GM23338 (cell line): ENCODE measurements at regions not wholly inside any gene's neighbourhood (a gene's known extent, or its start where the extent isn't known, plus 50 kb on each side); places are given as distances from the start of the nearest gene placed in this dataset.

Experiments
- ATAC-seq: fragments of 200-7000 bp; cut with Tn5 transposase; 3 replicates; pipeline ENCODE4 v1.9.1; 2020
- DNase-seq: peaks from one replicate; pipeline ENCODE4 v3.0.0-alpha.2; 2015; ENCODE audit warnings: low spot score
- H2AFZ ChIP-seq: fragments of 200-600 bp; sonication (generic); 2 replicates; pipeline ENCODE4 v1.8.0; 2016; ENCODE audit warnings: antibody characterized with exemption, mild to moderate bottlenecking, moderate library complexity
- H3F3A ChIP-seq: fragments of 200-600 bp; sonication (generic); replicated peaks from 2 replicates; pipeline ENCODE4 v1.8.0; 2017; ENCODE audit warnings: antibody characterized with exemption, mixed run types, low read depth
- H3K27ac ChIP-seq: fragments of 200-600 bp; sonication (generic); 2 replicates; pipeline ENCODE4 v1.6.1; 2016; ENCODE audit warnings: low read depth
- H3K27me3 ChIP-seq: fragments of 200-600 bp; sonication (generic); 2 replicates; pipeline ENCODE4 v1.8.0; 2016; ENCODE audit warnings: mild to moderate bottlenecking, mixed run types, moderate library complexity; ENCODE audit not compliant: insufficient read depth
- H3K36me3 ChIP-seq: fragments of 200-600 bp; sonication (generic); 2 replicates; pipeline ENCODE4 v1.8.0; 2016; ENCODE audit warnings: mild to moderate bottlenecking; ENCODE audit not compliant: insufficient read depth
- H3K4me1 ChIP-seq: fragments of 200-600 bp; sonication (generic); 2 replicates; pipeline ENCODE4 v1.8.0; 2016; ENCODE audit warnings: mild to moderate bottlenecking, moderate library complexity; ENCODE audit not compliant: insufficient read depth
- H3K4me2 ChIP-seq: fragments of 200-600 bp; sonication (generic); 2 replicates; pipeline ENCODE4 v1.7.1; 2017; ENCODE audit warnings: mixed run types
- H3K4me3 ChIP-seq: fragments of 200-600 bp; sonication (generic); 2 replicates; pipeline ENCODE4 v1.6.1; 2016; ENCODE audit warnings: mixed run types
- H3K79me2 ChIP-seq: fragments of 200-600 bp; sonication (generic); replicated peaks from 2 replicates; pipeline ENCODE4 v1.8.0; 2017; ENCODE audit warnings: mild to moderate bottlenecking; ENCODE audit not compliant: insufficient read depth
- H3K9me2 ChIP-seq: fragments of 200-600 bp; sonication (generic); 2 replicates; pipeline ENCODE4 v1.8.0; 2017; ENCODE audit not compliant: insufficient read depth
- H4K20me1 ChIP-seq: fragments of 200-600 bp; sonication (generic); replicated peaks from 2 replicates; pipeline ENCODE4 v1.8.0; 2017; ENCODE audit warnings: mild to moderate bottlenecking; ENCODE audit not compliant: insufficient read depth
- H3K27ac Mint-ChIP-seq: 2 replicates; pipeline ENCODE4 v1.8.0; 2020; ENCODE audit warnings: inconsistent platforms, mild to moderate bottlenecking, moderate library complexity, mixed read lengths
- H3K27me3 Mint-ChIP-seq: 3 replicates; pipeline ENCODE4 v1.8.0; 2022; ENCODE audit warnings: low read depth, mild to moderate bottlenecking, moderate library complexity, mixed read lengths, inconsistent platforms; ENCODE audit not compliant: insufficient read depth, poor library complexity
- H3K36me3 Mint-ChIP-seq: 3 replicates; pipeline ENCODE4 v1.8.0; 2021; ENCODE audit warnings: low read depth, mild to moderate bottlenecking, inconsistent platforms, moderate library complexity, mixed read lengths
- H3K4me1 Mint-ChIP-seq: 3 replicates; pipeline ENCODE4 v1.8.0; 2020; ENCODE audit warnings: mild to moderate bottlenecking, inconsistent platforms, mixed read lengths
- H3K4me3 Mint-ChIP-seq: 3 replicates; pipeline ENCODE4 v1.8.0; 2021; ENCODE audit warnings: moderate library complexity, mild to moderate bottlenecking, inconsistent platforms, mixed read lengths
- H3K9me3 Mint-ChIP-seq: 3 replicates; pipeline ENCODE4 v1.8.0; 2020; ENCODE audit warnings: moderate library complexity, mild to moderate bottlenecking, inconsistent platforms, mixed read lengths
- CREB1 ChIP-seq: fragments of 250-450 bp; sonication (Bioruptor Pico); IDR thresholded peaks from 2 replicates; pipeline ENCODE4 v1.5.0; 2020; ENCODE audit warnings: low read depth, mild to moderate bottlenecking, moderate library complexity
- CTCF ChIP-seq, 2 experiments: fragments of 200-600 bp in 1 of 2; sonication (generic) in 1 of 2; conservative IDR thresholded peaks; 2 replicates each; pipeline versions ENCODE4 v1.5.1 to v1.6.1; 2016 to 2017; ENCODE audit warnings: antibody characterized with exemption in 2 of 2, low read depth in 2 of 2, mild to moderate bottlenecking in 2 of 2, moderate library complexity in 1 of 2
- EZH2 ChIP-seq: fragments of 200-600 bp; sonication (generic); IDR thresholded peaks from one replicate; pipeline ENCODE4 v1.8.0; 2017; ENCODE audit warnings: antibody characterized with exemption, mild to moderate bottlenecking, low read depth; ENCODE audit not compliant: unreplicated experiment
- EZH2phosphoT487 ChIP-seq: fragments of 200-600 bp; sonication (generic); IDR thresholded peaks from one replicate; pipeline ENCODE4 v1.8.1; 2018; ENCODE audit warnings: antibody characterized with exemption; ENCODE audit not compliant: unreplicated experiment
- JUNB ChIP-seq: IDR thresholded peaks from one replicate; pipeline ENCODE4 v1.6.1; 2016; ENCODE audit warnings: antibody characterized with exemption; ENCODE audit not compliant: unreplicated experiment
- STAT1 ChIP-seq: IDR thresholded peaks from one replicate; pipeline ENCODE4 v1.6.1; 2016; ENCODE audit warnings: antibody characterized with exemption; ENCODE audit not compliant: unreplicated experiment
- ZNF114 ChIP-seq: fragments of 250-450 bp; sonication (Bioruptor Pico); IDR thresholded peaks from 2 replicates; pipeline ENCODE4 v1.5.0; 2020; ENCODE audit warnings: mild to moderate bottlenecking, moderate library complexity
- ZNF331 ChIP-seq: fragments of 250-450 bp; sonication (Bioruptor Pico); IDR thresholded peaks from 2 replicates; pipeline ENCODE4 v1.5.0; 2020; ENCODE audit warnings: low read depth, mild to moderate bottlenecking, moderate library complexity
- TF ChIP-seq, protein P1 (sequence below): IDR thresholded peaks from one replicate; pipeline ENCODE4 v1.6.1; 2018; ENCODE audit warnings: antibody characterized with exemption; ENCODE audit not compliant: unreplicated experiment
- TF ChIP-seq, protein P2 (sequence below): fragments of 250-450 bp; sonication (Bioruptor Pico); IDR thresholded peaks from 2 replicates; pipeline ENCODE4 v1.5.0; 2020; ENCODE audit warnings: mild to moderate bottlenecking, moderate library complexity
- TF ChIP-seq, protein P3 (sequence below): IDR thresholded peaks from 2 replicates; pipeline ENCODE4 v1.6.1; 2016; ENCODE audit warnings: antibody characterized with exemption

DNA sequence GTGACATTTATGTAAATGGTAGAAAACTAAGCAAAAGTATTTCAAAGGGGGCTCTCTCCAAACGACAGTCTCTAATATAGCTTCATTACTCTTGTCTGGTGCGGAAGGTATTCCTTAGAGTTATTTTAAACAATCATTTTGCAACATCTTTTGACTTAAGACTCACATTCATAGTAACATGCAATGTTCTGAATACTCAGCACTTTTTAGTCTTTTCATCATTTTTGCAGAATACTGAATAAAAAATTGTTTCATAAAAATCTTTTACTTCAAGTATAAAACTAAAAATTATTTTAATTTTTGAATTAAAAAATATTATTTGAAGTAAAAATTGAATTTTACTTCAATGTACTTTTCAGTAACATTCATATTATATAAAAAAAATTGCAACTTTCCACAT, 321.1 kb downstream of the PLK2 start (continued):
- TF ChIP-seq, protein P1, sequence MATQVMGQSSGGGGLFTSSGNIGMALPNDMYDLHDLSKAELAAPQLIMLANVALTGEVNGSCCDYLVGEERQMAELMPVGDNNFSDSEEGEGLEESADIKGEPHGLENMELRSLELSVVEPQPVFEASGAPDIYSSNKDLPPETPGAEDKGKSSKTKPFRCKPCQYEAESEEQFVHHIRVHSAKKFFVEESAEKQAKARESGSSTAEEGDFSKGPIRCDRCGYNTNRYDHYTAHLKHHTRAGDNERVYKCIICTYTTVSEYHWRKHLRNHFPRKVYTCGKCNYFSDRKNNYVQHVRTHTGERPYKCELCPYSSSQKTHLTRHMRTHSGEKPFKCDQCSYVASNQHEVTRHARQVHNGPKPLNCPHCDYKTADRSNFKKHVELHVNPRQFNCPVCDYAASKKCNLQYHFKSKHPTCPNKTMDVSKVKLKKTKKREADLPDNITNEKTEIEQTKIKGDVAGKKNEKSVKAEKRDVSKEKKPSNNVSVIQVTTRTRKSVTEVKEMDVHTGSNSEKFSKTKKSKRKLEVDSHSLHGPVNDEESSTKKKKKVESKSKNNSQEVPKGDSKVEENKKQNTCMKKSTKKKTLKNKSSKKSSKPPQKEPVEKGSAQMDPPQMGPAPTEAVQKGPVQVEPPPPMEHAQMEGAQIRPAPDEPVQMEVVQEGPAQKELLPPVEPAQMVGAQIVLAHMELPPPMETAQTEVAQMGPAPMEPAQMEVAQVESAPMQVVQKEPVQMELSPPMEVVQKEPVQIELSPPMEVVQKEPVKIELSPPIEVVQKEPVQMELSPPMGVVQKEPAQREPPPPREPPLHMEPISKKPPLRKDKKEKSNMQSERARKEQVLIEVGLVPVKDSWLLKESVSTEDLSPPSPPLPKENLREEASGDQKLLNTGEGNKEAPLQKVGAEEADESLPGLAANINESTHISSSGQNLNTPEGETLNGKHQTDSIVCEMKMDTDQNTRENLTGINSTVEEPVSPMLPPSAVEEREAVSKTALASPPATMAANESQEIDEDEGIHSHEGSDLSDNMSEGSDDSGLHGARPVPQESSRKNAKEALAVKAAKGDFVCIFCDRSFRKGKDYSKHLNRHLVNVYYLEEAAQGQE: no peak

DNA sequence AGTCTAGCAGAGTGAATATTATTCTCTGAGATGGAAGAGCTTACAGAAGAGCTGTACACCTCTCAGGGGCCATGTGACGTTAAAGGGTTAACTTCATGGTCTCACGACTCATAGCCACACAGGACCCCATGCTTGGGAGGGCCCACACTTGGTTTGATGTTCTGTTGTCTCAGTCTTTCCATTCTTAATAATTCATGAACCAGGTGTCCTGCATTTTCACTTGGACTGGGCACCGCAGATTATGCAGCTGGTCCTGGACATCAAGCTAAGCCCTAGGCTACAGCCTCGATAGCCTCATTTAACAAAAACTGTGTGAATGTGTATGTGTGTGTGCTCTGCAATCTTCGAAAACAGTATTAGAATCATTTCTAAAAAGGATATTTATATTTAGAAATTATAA, 323.5 kb downstream of the PLK2 start:
- no peaks in the 10 kb centered on the region for H3F3A ChIP-seq
- peaks cover 4% of the 10 kb centered on the region for H3K27me3 Mint-ChIP-seq
- H3K9me3 Mint-ChIP-seq: no peaks in the 10 kb centered on the region
- TF ChIP-seq ZNF331: no peak
- TF ChIP-seq, protein P2, sequence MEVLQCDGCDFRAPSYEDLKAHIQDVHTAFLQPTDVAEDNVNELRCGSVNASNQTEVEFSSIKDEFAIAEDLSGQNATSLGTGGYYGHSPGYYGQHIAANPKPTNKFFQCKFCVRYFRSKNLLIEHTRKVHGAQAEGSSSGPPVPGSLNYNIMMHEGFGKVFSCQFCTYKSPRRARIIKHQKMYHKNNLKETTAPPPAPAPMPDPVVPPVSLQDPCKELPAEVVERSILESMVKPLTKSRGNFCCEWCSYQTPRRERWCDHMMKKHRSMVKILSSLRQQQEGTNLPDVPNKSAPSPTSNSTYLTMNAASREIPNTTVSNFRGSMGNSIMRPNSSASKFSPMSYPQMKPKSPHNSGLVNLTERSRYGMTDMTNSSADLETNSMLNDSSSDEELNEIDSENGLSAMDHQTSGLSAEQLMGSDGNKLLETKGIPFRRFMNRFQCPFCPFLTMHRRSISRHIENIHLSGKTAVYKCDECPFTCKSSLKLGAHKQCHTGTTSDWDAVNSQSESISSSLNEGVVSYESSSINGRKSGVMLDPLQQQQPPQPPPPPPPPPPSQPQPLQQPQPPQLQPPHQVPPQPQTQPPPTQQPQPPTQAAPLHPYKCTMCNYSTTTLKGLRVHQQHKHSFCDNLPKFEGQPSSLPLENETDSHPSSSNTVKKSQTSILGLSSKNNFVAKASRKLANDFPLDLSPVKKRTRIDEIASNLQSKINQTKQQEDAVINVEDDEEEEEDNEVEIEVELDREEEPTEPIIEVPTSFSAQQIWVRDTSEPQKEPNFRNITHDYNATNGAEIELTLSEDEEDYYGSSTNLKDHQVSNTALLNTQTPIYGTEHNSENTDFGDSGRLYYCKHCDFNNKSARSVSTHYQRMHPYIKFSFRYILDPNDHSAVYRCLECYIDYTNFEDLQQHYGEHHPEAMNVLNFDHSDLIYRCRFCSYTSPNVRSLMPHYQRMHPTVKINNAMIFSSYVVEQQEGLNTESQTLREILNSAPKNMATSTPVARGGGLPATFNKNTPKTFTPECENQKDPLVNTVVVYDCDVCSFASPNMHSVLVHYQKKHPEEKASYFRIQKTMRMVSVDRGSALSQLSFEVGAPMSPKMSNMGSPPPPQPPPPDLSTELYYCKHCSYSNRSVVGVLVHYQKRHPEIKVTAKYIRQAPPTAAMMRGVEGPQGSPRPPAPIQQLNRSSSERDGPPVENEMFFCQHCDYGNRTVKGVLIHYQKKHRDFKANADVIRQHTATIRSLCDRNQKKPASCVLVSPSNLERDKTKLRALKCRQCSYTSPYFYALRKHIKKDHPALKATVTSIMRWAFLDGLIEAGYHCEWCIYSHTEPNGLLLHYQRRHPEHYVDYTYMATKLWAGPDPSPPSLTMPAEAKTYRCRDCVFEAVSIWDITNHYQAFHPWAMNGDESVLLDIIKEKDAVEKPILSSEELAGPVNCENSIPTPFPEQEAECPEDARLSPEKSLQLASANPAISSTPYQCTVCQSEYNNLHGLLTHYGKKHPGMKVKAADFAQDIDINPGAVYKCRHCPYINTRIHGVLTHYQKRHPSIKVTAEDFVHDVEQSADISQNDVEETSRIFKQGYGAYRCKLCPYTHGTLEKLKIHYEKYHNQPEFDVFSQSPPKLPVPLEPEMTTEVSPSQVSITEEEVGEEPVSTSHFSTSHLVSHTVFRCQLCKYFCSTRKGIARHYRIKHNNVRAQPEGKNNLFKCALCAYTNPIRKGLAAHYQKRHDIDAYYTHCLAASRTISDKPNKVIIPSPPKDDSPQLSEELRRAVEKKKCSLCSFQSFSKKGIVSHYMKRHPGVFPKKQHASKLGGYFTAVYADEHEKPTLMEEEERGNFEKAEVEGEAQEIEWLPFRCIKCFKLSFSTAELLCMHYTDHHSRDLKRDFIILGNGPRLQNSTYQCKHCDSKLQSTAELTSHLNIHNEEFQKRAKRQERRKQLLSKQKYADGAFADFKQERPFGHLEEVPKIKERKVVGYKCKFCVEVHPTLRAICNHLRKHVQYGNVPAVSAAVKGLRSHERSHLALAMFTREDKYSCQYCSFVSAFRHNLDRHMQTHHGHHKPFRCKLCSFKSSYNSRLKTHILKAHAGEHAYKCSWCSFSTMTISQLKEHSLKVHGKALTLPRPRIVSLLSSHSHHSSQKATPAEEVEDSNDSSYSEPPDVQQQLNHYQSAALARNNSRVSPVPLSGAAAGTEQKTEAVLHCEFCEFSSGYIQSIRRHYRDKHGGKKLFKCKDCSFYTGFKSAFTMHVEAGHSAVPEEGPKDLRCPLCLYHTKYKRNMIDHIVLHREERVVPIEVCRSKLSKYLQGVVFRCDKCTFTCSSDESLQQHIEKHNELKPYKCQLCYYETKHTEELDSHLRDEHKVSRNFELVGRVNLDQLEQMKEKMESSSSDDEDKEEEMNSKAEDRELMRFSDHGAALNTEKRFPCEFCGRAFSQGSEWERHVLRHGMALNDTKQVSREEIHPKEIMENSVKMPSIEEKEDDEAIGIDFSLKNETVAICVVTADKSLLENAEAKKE (CRISPR knock-in tag): no peak
- TF ChIP-seq, protein P3, sequence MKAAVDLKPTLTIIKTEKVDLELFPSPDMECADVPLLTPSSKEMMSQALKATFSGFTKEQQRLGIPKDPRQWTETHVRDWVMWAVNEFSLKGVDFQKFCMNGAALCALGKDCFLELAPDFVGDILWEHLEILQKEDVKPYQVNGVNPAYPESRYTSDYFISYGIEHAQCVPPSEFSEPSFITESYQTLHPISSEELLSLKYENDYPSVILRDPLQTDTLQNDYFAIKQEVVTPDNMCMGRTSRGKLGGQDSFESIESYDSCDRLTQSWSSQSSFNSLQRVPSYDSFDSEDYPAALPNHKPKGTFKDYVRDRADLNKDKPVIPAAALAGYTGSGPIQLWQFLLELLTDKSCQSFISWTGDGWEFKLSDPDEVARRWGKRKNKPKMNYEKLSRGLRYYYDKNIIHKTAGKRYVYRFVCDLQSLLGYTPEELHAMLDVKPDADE: no peak
- no peak for TF ChIP-seq ZNF114 (CRISPR knock-in tag)
- no peak for TF ChIP-seq EZH2phosphoT487
- TF ChIP-seq CREB1: no peak
- TF ChIP-seq JUNB: no peak
- no peak for TF ChIP-seq CTCF (conservative IDR thresholded peaks at IDR 0.05; ENCODE audit: low read depth in 2 of 2)
- TF ChIP-seq EZH2: no peak
- no peak for TF ChIP-seq STAT1
- H3K4me3 Mint-ChIP-seq: no peak overlapping the region
- DNase-seq (no peak), ATAC-seq (no peak)
- H4K20me1 ChIP-seq: no peaks in the 10 kb centered on the region
- no peak overlapping the region for H2AFZ ChIP-seq
- H3K36me3 ChIP-seq: no peaks in the 10 kb centered on the region
- no peak overlapping the region for H3K27ac Mint-ChIP-seq
- H3K4me1 Mint-ChIP-seq: peaks cover 3% of the 10 kb centered on the region; the same call in 2 of the 3 replicates
- no peaks in the 10 kb centered on the region for H3K9me2 ChIP-seq
- H3K79me2 ChIP-seq: no peaks in the 10 kb centered on the region
- no peak overlapping the region for H3K4me3 ChIP-seq
- H3K27me3 ChIP-seq: no peaks in the 10 kb centered on the region
- no peak overlapping the region for H3K27ac ChIP-seq
- H3K4me2 ChIP-seq: no peak overlapping the region
- no peaks in the 10 kb centered on the region; the same call in 1 of the 2 replicates for H3K4me1 ChIP-seq
- H3K36me3 Mint-ChIP-seq: no peaks in the 10 kb centered on the region
